NCI-H69 (cell line): ENCODE measurements at regions not wholly inside any gene's neighbourhood (a gene's known extent, or its start where the extent isn't known, plus 50 kb on each side); places are given as distances from the start of the nearest gene placed in this dataset.
A peak's percentile ranks its signal among the peaks of the same experiment; 100 is the strongest.

ENCODE experiments used
- DNase-seq: peaks from one replicate; lab custom pipeline; 2025; lab: John Stamatoyannopoulos, UW

DNA sequence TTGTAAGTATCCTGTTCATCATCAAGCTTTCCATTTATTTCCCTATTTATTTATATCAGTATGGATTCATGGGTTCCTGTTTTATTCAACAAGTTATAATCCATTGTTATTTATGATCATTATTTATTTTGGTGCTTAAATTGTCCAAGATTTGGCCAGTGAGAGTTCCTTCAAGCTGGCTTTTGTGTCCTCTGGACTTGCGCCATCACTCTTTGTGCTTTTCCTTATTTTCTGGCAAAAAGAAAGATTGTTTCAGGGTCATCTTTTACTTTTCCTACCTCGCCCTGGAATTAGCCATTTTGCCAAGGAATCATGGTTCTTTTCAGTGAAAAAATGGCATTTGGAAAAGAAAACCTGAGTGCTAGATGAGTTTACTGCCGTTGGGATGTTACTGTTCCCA is 193.4 kb downstream of the ADAMTS15 start:
- no peak for DNase-seq

DNA sequence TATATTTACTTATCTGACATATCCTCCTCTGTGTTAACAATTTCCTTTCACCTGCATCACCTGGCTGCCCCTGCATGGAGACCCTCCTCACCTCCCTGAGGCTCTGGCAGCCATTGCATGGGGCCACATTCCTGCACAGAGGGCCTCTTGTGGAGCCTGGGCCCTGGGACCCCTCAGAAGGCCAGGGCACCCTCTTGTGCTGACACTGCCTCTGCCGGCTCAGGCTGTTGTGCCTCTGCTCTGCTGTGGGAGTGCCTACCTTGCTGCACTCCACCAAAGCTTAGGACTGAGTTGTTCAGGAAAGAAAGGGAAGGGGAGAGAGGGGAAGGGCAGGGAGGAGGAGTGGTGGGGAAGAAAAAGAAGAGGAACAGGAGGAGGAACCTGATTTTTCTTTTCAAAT is 194.5 kb downstream of the ADAMTS15 start:
- DNase-seq: no peak

DNA sequence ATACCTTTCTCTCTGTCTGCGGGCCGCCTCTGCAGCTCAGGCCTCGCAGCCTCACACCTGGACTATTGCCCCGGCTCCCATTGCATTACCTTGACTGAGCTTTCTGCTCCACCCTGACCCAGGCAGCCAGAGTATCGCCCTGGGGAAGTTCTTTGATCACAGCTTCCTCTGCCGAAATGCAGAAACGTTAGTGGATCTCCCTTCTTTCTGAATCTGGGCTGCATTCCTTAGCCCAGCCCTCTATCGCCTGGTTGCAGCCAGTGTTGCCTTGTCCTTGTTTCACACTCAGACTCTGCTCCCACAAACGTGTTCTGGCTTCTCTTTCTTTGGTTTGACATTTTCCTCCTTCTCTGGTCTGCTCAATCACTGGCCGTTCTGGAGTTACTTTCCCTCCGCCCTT is 195.7 kb downstream of the ADAMTS15 start:
- no peak for DNase-seq

DNA sequence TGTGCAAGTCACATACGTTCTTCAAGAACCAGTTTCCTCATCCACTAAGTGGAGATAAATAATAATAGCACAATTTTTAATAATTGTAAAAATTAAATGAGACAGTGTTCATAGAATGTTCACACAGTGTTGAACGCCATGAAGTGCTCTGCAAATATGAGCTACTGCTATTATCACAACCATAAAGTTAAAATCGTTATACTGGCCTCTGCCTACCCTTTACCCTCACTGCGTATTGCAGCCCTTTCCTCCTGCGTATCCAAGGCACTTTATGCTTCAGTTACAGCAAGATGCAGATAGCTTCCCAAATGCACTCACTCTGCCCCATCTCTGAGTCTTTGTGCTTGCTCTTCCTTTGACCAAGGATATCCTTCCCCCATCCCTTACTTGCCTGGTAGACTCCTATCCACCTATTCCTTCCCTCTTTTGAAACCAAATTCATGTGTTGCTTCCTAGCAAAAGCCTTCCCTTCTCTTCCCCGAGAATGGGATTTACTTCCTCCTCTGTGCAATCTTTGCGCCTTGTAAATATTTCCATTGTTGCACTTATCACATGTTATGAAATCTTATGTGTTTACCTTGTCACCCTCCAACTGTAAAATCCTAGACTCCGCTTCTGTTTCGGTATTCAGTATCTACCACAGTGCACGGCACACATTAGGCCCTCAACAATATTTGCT is 196.9 kb downstream of the ADAMTS15 start:
- DNase-seq: no peak

DNA sequence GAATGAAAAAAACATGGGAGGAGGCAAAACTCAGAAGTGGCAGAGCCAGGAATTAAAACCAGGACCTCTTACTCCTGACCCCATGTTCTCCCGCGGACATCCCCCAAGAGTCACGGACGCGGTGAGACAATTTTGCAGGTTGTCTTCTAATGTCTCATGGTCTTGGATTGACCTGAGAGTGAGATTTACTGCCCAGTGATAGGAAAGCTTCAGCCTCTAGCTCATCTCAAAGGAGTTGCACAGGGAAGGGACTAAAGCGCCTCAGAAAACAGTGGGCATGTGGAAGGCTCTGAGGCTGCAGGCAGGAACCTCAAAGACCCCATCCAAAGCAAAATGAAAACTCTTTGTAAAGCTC is 197.4 kb downstream of the ADAMTS15 start:
- no peak for DNase-seq

DNA sequence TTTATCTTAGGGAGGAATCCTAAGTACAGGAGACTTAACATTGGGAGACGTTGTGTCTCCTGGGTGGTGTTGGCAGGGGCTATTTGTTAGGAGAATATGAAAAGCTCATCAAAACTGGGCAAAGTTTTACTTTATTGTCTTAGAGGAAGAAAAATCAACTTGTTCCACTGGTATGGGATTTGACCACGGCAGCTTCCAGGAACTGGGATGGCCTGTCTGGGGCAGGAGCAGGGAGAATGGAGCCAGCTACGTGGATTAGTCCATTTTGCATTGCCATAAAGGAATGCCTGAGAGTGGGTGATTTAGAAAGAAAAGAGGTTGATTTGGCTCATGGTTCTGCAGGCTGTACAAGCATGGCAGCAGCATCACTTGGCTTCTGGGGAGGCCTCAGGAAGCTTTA is 198.4 kb downstream of the ADAMTS15 start:
- DNase-seq: no peak

DNA sequence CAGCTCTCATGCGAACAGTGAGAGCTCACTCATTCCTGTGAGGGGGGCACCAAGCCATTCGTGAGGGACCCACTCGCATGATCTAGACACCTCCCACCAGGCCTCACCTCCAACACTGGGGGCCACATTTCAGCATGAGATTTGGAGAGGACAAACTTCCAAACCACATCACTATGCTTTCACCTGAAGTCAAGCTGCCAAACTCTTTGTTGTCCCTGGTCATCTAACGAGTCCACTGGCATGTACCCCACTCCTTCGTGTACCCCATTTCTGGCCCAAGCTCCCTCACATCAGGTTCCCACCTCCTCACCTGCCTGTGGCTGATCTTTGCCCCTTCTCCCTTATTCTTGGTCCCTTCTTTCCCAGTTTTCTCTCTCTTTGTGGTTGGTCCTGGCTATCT is 198.9 kb downstream of the ADAMTS15 start:
- DNase-seq: no peak

DNA sequence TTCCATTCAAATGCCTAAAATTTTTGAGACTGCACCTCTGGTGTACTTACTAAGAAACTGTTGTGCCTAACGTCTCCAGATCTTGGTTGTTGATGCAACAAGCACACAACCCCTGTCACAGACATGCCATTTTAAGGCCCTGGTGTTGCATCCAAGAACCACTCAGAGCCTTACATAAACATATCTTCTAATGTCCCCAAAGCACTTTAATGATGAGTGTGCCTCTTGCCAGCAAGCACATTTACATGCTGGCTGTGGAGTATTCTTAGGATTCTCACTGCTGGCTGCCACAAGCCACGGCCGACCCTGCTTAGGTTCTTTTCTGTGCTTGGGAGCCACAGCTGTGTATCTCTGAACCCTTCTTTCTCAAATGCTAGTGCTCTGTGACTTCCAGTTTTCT is 201.4 kb downstream of the ADAMTS15 start:
- no peak for DNase-seq

DNA sequence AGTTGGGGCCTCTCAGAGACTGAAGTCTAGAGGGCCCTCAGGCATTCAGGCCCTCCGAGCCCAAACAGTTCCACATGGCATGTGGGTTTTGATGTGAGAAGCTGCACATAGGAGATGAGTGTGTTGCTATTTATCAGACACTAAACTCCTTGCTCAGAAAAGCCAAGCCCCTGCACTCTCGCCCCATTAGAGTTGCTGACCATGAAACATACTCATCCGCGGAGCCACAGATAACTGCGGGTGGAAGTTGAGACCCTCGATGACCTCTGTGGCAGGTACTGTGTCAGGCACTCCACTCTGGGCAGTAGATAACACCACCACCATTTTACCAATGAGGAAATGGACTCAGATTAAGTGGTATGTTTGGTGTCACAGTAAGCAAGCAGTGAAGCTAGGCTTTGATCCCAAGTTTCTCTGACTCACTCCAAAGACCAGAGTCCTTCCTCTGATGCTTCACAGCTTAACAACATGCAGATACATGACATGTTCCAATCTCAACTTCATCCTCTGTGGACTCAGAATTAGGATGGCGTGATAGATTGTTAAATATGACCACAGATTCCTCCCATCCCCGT is 202.1 kb downstream of the ADAMTS15 start:
- no peak for DNase-seq

DNA sequence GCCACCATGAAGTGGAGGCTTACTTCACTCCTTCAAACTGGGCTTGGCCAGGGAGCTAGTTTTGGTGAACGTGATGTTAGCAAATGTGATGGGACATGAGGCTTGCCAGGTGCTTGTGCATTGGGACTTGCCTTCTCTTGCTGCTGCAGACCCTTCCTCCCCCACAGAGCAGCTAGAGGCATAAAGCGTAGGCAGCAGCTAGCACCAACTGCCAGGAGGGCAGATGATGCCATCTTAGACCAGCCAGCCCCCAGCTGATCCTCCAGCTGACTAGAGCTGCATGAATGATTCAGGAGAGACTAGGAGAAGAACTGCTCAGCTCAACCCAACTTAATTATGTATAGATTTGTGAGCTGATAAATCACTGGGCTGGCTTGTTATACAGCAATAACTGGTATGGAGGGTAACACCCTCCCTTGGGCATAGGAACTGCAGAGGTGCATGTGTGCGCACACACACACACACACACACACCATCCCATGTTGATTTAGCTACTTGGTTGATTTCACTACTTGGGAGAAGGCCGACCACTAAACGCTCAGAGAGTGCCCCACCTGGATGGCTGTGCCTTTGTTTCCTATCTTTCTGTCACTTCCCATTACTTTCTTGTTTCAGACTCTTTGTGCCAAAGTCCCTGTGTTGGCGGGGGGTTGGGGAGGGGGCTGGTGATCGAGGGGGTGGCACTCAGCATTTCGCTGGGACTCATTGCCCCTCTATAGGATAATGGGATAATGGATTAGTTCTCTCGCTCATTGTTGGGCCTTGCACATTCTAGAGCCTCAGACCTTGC is 202.8 kb downstream of the ADAMTS15 start:
- DNase-seq: no peak

DNA sequence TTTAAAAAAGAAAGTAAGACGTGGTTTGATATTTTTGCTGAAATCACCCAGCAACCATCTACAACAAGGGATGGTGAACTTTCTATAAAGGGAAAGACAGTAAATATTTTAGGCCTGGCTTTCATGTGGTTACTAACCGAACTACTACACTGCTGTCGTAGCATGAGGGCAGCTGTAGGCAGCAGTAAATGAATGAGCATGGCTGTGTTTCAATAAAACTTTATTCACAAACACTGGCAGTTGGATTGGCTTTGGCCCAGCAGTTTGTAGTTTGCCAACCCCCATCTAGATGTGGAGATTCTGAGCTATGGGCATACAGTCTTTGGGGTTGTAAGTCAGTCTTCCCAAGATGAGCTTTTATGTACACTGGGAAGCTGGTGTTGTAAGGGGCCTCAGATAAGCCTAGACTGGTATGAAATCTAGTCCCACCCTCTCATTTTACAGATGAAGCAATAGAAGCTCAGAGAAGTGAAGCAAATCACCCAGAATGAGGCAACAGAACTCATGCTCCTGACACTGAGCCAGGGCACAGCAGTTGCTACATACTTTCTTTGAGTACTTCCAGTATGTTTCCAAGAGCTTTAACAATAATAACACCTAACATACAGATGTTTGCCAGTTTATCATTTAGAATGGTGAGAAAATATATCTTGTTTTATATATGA is 204.4 kb downstream of the ADAMTS15 start:
- DNase-seq: no peak

DNA sequence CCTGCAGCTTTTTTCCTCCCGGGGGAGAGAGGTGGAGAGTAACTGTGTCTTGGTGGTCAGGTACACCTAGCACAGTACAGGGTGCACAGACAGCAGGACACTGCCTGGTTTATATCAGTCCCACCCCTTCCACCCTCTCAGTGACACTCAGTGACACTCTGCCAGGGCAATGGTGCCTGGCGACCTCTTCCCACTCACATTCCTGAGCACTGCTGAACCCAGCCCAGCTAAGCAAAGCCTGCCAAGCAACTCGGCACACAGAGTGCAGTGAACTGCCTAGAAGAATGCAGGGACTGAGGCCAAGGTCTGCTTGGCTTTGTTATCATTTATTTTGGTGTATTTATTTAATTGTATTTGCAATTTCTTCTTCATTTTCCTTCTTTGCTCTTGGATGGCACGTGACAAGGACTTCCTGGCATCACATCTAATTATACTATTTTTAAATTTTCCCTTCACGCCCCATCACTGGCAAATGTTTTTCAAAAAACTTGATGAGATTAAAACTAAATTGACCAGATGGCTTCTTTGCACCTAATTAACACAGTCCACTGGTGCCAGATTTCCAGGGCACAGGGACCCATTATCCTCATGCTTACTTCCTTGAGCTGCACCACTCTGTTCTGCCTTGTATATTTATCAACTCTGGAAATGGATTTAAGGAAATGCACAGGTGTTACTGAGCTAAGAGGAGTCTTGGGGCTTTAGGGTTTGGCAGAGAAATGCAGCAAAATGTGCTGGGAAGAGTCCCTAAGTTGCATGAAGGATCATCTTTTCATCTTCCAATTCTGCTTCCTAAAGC is 205.6 kb downstream of the ADAMTS15 start:
- peak; percentile 63 for DNase-seq

DNA sequence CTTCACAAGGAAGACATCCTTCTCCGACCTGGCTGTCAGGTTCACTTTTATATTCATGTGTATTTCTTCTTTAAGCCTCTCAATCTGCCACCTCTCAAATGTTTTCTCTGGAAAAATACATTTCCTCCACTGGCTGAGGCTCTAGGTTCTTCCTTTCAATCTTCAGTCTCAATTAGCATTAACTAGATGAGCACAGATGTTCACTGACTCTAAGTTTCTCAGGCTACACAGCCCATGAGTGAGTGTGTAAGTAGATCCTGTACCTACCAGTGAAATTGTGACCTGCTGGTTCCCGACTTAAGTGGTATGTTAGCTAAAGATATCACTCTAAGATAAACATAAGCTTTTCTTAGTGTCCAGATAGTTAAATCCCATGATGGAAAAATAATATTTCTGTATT is 206.9 kb downstream of the ADAMTS15 start:
- peak; percentile 31 for DNase-seq

DNA sequence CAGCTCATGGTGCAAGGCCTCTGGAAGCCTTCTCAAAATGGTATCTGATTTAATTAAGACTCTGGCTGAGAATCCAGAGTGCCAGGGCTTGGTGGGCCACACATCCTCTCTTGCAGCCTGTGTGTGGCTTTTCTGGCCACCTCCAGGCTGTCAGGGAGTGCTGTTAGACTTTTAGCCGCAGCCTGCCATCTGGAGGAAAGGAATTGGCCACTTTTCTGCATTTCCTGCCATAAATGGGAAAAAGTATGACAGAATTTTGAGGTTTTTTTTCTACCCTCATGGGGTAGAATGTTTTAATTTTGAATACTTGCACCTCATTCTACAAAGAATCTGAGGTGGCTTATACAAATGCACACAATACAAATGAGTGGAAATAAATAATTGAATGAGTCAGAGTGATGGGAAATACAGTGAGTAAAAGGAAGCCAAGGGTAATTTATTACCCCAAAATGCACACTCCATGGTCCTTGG is 218.4 kb downstream of the ADAMTS15 start:
- DNase-seq: peak; percentile 20

DNA sequence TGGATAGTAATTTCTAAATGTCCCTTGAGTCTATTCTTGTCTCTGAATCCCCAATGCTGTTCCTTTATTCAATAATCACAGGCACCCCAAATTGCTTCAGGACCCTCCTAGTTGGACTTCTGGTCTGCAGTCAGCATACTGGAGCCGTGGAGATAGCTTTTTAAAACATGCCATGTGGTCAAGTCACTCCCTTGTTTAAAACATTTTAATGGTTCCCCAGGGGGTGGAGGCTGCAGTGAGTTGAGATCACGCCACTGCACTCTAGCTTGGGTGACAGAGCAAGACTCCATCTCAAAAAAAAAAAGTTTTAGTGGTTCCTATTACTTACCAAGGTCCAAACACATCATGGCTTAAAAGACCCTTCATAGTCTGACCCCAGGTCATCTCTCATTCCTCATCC is 220.3 kb downstream of the ADAMTS15 start:
- no peak for DNase-seq

DNA sequence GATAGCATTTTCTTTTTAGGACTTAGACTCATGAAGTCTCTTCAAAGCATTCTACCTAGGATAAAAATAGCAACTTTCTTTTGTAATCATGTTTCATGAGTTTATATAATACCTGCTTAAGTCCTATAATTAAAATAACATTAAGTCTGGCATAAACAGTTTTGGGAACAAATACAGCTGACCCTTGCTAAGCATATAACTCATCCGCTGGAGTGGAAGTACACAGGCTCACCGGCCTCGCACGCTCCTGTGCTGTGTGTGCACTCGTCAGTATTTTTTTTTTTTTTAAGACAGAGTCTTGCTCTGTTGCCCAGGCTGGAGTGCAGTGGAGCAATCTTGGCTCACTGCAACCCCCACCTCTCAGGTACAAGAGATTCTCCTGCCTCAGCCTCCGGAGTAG is 221.8 kb downstream of the ADAMTS15 start:
- no peak for DNase-seq

DNA sequence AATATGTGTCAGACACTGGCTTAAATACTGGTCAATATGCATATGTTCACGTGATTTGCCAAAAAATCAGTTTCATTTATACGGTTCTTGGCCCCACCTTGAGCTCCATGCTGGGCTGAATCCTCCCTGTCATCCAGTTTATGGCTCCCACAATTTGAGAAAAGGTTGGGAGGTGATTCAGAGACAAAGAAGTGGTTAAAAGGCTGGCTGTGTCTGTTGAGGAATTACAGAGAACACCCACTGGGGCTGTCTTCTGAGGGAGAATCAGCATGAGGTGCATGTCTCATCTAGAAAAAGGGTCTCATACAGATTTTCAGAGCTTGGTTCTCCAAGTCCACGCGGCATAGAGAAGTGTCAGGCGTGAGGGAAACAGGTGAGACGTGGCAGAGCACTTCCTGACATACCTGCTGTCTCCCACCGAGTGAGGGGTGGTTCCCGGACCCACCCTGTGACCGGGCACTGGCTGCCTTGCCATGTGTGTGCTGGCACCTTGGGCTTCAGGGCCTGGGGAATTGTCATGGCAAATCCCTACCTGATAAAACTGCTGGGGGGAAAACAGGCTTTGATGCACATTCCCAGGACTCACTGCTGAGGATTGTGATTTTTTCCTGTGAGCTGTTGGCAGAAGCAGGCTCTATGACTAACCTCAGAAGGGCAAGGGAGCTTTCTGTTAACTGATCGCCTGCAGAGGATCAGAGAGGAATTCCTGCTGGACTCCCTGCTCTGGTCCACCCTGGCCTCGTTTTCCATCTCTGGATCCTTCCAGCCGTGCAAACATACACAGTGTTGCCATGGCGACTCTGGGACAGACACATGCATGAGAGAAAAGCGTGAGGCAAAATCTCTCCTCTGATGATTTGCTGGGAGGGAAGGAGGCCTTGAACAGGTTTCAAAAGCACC is 223.6 kb downstream of the ADAMTS15 start:
- peak; percentile 54 for DNase-seq

DNA sequence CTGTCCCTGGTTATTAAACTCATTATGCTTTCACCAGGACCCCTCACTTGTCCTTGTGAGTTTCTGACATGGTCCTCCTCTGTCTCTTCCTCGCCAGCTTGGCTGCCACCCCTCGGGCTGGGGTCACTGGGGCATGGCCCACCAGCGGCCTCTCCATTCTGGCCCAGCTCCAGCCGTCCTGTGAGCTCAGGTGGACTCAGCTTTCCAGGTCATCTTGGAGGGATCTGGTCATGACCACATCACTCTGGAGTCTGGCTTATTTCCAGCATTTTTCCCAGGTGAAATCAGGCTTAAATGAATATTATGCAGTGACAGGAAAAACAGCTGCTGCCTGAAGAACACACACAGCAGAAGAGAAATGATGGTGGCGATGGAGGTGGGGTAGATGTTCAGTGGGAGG is 224.5 kb downstream of the ADAMTS15 start:
- no peak for DNase-seq

DNA sequence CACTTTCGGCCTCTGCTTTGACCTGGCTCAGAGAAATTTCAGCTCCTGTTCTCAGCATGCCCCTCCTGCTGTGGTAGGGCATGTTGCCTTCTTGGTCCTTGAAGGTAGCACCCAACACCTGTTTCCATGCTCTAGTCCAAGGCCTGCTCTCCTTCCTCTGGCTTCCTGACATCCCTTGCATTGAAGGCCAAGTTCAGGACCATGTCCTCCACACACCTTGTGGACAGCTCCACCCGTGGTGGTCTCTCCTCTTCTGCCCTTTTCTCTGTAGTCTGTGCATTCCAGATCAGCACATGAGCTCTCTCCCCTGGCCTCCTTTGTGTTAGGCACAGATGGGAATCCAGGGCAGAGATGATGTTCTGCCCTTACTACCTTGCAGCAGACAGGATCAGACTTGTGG is 225.3 kb downstream of the ADAMTS15 start:
- no peak for DNase-seq

DNA sequence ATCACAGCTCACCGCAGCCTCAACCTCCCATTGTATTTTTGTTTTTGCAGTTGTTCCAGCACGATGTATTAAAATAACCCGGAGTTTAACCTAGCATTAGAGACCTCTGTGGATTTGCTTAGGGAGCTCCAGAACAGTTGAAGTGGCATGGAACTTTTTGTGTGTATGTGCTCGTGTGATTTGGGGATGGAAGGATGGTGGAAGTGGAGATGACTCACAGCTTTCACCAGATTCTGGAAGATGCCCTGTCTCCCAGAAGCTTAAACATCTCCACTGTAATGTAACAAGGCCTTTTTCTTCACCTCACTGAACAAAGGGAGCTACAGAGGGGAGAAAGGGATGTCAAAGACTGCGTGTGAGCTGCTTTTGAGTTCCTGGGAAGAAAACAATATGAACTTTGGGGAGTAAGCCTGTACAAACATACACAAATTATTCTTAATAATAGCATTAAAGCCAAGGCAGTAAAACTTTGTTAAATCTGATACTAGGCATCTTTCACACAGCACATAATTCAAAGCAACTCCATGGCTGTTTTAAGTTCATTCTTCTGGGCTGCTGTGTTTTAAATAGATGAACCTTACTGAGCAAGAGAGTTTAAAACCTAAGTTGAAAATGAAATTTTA is 226.4 kb downstream of the ADAMTS15 start:
- no peak for DNase-seq
